ENCODE measurements at regions not wholly inside any gene's neighbourhood (a gene's known extent, or its start where the extent isn't known, plus 50 kb on each side); places are given as distances from the start of the nearest gene placed in this dataset.

DNA sequence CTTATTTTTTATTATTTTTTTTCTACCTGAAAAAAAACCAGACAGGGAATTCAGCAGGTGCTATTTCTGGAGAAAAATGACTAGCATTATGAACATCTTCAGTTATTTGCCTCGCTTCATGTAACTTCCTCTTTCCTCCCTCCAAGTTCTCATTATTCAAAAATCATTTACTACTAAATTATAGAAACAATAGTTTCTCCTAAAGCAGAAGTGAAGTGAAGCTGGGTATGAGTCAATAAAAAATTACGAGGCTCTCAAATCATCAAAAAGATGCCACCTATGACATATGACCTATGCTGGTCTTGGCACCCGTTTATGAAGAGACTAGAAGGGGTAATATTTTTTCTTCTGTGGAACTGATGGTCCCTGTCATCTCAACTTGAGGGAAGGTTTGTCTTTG is 145.0 kb upstream of the AADAT start:
- TF ChIP-seq, protein P1, sequence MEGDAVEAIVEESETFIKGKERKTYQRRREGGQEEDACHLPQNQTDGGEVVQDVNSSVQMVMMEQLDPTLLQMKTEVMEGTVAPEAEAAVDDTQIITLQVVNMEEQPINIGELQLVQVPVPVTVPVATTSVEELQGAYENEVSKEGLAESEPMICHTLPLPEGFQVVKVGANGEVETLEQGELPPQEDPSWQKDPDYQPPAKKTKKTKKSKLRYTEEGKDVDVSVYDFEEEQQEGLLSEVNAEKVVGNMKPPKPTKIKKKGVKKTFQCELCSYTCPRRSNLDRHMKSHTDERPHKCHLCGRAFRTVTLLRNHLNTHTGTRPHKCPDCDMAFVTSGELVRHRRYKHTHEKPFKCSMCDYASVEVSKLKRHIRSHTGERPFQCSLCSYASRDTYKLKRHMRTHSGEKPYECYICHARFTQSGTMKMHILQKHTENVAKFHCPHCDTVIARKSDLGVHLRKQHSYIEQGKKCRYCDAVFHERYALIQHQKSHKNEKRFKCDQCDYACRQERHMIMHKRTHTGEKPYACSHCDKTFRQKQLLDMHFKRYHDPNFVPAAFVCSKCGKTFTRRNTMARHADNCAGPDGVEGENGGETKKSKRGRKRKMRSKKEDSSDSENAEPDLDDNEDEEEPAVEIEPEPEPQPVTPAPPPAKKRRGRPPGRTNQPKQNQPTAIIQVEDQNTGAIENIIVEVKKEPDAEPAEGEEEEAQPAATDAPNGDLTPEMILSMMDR (conservative IDR thresholded peaks at IDR 0.05 in 1 of 2, IDR thresholded peaks at IDR 0.05 in 1 of 2; ENCODE audit: extremely low read depth in 1 of 2, insufficient read depth in 1 of 2, low read depth in 1 of 2, low read length in 2 of 2): no peak
- TF ChIP-seq EZH2 (IDR thresholded peaks at IDR 0.05; ENCODE audit: borderline replicate concordance, low read length): no peak

All from mammary epithelial cell (primary cell).